HEK293 (cell line): ENCODE measurements at regions not wholly inside any gene's neighbourhood (a gene's known extent, or its start where the extent isn't known, plus 50 kb on each side); places are given as distances from the start of the nearest gene placed in this dataset.

Source experiments
- CTCF ChIP-seq: fragments of 450-650 bp; formaldehyde crosslinking; IDR thresholded peaks from 2 replicates; pipeline ENCODE4 v1.5.1; 2016; ENCODE audit warnings: missing biosample characterization, missing genetic modification characterization
- KLF1 ChIP-seq: fragments of 450-650 bp; formaldehyde crosslinking; IDR thresholded peaks from 2 replicates; pipeline ENCODE4 v1.5.1; 2016; ENCODE audit warnings: missing biosample characterization, missing genetic modification characterization
- WT1 ChIP-seq: fragments of 450-650 bp; formaldehyde crosslinking; IDR thresholded peaks from 2 replicates; pipeline ENCODE4 v1.5.1; 2016; ENCODE audit warnings: missing biosample characterization, missing genetic modification characterization
- ZBTB20 ChIP-seq: fragments of 450-650 bp; formaldehyde crosslinking; IDR thresholded peaks from 2 replicates; pipeline ENCODE4 v1.5.1; 2016; ENCODE audit warnings: missing biosample characterization, missing genetic modification characterization
- ZBTB7A ChIP-seq: fragments of 450-650 bp; formaldehyde crosslinking; IDR thresholded peaks from 2 replicates; pipeline ENCODE4 v1.5.1; 2016; ENCODE audit warnings: low read depth, missing biosample characterization, missing genetic modification characterization
- ZNF174 ChIP-seq: fragments of 450-650 bp; formaldehyde crosslinking; IDR thresholded peaks from 2 replicates; pipeline ENCODE4 v1.5.0; 2017; ENCODE audit warnings: missing biosample characterization, mild to moderate bottlenecking, missing genetic modification characterization
- ZNF398 ChIP-seq: fragments of 450-650 bp; formaldehyde crosslinking; IDR thresholded peaks from 2 replicates; pipeline ENCODE4 v1.5.1; 2017; ENCODE audit warnings: missing biosample characterization, missing genetic modification characterization

GRCh38 chr17:14590459-14591250 is 289.8 kb downstream of the HS3ST3B1 start:
- TF ChIP-seq CTCF (tag by site-specific recombination) (no peak), KLF1 (no peak), ZBTB7A (no peak), WT1 (tag by site-specific recombination) (no peak), ZBTB20 (no peak), ZNF398 (tag by site-specific recombination) (no peak), ZNF174 (tag by site-specific recombination) (no peak)
